ENCODE measurements at regions not wholly inside any gene's neighbourhood (a gene's known extent, or its start where the extent isn't known, plus 50 kb on each side); places are given as distances from the start of the nearest gene placed in this dataset.
"Not testable (repeated sequence)": the region's sequence is repeated elsewhere in the genome, so short reads cannot be mapped to it uniquely, and the experiment has no call there.

DNA sequence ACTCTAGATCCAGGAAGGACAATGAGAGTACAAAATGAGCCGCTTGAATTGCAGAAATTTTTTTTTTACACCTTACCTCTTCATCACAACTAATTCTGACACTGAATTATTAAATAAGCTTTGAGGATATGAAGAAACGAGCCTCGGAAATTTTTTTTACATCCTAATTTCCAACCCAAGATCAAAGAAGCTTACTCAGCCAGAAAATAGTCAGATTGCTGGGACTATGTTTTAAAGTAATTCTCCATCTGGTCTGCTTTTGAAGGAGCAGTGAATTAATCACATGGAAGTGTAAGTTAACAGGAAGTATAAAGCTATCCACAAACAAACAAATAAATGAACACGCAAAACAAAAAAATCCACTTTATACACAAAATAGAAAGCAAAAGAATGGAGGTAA lies 437.0 kb upstream of the KCNMB2 start:
- DNase-seq (ENCODE audit: low read depth): no peak

DNA sequence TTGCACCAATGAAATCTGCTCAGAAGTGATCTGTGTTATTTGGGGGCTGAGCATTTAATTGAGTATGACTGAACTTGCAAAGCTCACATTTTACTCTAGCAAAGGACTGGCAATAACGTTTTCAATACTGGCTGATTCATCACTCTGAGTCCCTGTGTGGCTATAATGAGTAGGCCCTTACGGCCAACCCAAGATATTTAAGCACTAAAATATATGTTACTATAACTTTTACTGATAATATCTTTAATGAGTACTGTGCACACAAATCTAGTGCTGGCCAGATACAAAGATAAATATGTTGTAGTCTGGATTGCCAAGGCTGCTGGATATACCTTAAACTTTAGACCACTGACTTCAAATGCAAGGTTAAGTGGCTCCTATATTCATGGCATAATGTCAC lies 436.4 kb upstream of the KCNMB2 start:
- DNase-seq (ENCODE audit: low read depth): no peak

DNA sequence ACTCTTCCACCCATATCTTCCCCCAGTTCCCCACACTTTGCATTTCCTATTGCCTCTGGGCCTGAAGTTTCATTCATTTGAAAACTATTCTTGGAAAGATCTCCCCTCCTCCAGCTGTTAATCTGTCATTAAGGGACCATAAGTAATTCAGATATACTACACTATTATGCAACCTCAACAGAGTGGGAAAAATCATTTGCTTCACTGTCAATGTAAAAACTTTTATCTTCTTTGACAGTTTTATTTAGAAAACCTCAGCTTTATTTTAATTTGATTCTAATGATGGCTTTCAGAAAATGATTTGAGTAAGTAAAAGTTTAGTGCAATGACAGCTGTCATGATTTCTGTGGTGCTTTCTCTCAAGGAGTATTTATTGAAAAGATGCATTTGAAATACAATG lies 435.3 kb upstream of the KCNMB2 start:
- DNase-seq (ENCODE audit: low read depth): no peak

DNA sequence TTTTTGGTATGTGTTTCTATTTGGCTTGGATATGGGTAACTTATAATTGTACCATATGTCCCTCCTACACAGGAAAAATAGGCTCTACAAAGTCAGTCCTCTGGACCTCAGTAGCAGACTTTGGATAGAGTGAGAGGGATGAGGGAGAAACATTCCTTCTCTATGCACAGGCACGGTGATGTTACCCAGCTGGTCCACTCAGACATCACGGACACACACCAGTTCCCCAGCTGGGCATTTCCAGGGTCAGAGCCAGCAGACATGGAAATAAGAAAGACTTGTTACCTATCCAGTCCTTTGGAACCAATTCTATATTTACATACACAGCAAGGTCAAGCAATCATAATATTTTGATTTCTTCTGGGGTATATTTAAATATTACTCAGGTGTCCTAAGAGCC lies 433.1 kb upstream of the KCNMB2 start:
- no peak for DNase-seq (ENCODE audit: low read depth)

DNA sequence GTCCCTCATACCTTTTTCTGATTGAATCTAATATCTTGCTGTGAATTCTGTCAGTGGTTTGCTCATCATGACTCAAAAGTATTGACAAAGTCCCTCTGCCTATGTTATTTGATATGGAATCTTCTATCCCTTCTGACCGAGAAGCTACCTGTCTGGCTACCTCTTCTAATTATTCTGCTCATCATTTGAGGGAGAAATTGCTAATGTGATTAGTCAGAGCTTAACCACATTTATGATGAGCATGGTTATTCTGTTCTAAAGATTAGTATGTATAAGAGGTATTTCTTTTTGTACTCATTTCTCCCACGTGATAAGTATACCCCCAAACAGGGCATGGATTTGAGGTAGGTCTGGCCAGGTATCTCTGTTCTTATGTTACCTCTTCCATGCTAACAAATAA lies 428.4 kb upstream of the KCNMB2 start:
- DNase-seq (ENCODE audit: low read depth): no peak

DNA sequence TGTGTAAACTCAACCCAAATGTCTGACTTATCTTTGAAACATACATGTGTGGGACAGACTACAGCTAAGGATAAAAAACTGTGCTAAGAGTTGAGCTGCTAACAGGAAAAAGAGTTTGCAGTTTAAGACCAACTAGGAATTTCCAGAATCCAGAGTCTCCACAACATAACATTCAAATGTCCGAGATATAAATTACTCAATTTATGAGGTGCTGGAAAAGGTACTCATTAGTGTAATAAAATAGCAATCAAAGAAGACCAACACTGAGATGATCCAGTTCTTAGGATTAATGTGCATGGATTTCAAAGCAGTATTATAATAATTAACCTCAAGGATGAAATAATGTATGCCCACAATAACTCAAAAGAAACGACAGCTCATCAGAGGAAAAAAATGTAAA lies 426.5 kb upstream of the KCNMB2 start:
- no peak for DNase-seq (ENCODE audit: low read depth)

DNA sequence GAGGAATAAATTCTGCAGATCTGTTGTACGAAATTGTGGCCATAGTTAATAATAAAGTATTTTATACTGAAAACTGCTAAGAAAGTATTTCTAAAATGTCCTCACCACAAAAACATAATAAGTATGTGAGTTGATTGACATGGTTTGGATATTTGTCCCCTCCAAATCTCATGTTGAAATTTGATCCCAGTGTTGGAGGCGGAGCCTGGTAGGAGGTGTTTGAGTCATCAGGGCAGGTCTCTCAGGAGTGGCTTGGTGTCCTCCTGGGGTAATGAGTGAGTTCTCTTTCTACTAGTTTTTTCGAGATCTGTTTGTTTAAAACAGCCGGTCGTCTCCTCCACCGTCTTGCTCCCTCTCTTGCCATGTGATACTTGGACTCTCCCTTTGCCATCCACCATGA lies 424.1 kb upstream of the KCNMB2 start:
- DNase-seq (ENCODE audit: low read depth): no peak

DNA sequence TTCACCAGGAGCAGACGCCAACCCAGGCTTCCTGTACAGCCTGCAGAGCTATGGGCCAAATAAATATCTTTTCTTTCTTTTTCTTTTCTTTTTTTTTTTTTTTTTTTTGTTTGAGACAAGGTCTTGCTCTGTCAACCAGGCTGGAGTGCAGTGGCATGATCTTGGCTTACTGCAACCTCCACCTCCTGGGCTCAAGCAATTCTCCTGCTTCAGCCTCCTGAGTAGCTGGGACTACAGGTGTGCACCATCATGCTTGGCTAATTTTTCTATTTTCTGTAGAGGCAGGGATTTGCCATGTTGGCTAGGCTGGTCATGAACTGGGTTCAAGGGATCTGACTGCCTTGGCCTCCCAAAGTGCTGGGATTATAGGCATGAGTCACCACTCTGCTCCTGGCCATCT lies 423.7 kb upstream of the KCNMB2 start:
- DNase-seq (ENCODE audit: low read depth): not testable (repeated sequence)

DNA sequence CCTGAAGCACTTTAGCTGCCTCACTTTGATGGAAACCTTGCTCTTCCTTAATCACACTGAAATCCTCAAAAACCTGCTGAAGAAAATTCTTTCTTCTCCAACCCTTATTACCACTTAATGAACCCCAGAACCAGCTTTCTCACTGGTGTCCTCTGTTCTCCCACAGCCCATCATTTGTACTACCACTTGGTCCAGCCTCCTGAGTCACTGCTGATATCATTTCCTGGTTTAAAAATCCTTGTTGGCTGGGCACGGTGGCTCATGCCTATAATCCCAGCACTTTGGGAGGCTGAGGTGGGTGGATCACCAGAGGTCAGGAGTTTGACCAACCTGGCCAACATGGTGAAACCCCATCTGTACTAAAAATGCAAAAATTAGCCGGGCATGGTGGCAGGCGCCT lies 418.6 kb upstream of the KCNMB2 start:
- DNase-seq (ENCODE audit: low read depth): no peak

DNA sequence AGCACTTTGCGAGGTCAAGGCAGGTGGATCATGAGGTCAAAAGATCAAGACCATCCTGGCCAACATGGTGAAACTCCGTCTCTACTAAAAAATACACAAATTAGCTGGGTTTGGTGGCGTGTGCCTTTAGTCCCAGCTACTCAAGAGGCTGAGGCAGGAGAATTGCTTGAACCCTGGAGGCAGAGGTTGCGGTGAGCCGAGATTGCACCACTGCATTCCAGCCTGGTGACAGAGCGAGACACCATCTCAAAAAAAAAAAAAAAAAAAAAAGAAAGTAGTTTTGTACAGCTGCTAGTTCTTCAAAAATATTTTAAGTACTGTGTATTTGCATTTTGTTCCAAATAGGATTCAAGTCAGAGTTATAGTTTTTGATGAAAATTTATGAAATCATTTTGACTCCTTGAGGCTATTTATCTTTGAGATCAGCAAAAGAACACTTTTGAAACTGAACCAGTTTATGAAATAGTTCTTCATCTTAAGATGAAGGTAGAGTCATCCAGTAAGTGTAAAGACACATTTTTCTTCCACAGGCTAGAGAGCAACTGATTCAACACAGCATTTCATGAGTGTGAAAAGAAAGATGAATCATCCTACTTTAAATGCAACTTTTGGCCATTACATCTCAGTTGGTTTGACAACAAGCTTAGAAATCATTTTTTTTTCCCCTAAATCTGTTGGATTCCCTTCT lies 416.5 kb upstream of the KCNMB2 start:
- DNase-seq (ENCODE audit: low read depth): not testable (repeated sequence)

DNA sequence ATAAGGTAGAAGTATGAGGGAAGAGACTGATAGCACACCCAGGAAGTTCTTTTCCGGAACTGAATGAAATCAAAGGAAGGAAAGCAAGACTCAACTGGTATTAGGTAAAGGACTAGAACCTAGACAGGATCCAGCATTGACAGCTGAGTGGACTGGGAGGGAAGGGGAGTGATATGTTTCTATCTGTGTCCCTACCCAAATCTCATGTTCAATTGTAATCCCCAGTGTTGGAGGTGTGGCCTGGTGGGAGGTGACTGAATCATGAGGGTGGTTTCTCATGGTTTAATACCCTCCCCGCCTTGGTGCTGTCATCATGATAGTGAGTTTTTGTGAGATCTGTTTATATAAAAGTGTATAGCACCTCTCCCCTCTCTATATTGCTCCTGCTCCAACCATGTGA lies 415.9 kb upstream of the KCNMB2 start:
- DNase-seq (ENCODE audit: low read depth): no peak

DNA sequence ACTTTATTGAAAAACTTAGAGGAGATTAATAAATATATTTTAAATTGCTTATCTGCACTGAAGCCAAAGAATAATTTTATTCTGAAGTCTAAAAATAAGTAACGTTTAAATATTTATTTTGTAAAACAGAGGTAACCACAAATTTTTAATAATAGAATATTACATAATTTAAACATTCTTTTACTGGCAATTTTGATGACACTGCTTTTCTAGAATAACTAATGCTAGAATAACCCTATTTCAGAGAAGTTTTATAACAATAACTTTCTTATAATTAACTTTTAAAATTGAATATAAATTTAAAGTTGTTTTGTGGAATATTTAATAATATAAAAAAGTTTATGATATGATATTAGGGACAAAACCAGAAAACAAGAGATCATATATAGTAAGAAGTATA lies 409.6 kb upstream of the KCNMB2 start:
- DNase-seq (ENCODE audit: low read depth): no peak

DNA sequence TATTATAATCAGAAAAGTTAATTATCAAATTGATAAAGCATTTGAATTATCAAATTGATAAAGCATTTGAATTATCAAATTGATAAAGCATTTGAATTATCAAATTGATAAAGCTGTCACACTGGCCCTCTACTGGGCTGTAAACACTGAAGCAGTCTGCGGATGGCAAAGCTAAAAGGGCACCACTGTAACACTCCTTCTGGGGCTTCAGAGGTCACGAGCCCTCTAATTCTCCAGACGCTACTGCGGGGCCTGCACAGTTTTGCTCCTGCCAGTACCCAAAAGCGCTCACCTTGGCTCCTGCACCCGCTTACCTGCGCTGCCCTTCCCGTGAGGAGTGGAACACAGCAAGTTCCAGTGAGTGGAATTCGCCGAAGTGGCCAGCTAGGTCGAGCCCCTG lies 409.0 kb upstream of the KCNMB2 start:
- no peak for DNase-seq (ENCODE audit: low read depth)

DNA sequence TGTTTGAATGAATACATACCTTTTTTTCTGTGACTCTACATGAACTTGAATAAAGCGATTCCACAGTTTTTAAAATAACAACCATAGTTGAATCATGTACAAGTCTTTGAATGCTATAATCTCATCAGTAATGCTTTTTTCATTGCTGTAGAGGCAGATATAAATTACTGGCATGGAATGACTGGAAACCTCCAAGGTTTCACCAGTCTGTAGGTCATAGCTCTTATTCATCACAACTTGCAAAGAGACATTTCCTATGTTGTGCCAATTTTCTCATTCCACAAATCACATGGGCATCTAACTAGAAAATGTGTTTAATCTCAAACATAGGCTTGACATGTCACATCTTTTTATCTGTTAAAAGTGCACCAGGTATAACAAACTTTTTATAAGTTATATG lies 407.1 kb upstream of the KCNMB2 start:
- no peak for DNase-seq (ENCODE audit: low read depth)

DNA sequence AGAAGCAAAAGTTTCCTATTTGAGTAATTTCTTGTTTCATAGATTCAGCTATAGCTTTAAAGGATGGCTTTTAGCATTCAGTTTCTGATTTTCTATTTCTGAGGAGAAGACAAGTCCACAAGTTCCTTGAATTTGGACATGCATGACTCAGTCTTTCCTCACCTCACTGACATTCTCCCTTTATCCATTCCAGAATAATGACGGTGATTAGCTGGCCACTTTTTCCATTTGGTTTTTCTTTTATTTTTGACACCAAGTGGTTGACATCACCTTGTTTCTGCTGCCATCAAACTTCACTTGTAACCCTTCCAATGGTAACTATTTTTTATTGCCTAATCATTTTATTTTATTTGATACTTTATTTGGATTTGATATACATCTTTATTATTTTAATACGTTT lies 404.4 kb upstream of the KCNMB2 start:
- DNase-seq (ENCODE audit: low read depth): no peak

DNA sequence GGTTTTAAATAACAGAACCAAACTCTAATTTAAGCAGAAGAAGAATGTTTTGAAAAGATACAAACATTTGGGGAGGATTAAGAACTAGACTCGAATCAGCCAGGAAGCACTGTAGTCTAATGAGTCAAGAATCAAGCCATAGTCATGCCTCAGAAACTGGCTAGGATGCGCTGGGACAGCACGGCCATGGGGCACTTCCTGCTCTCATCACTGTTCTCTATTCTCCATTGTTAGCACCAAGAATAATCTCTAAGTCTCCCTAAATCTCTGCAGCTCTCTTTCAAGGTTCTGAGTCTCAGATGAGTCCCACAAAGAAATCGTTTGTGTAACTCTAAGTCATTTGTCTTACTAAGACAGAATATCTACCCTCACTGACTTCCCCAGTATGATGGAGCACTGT lies 399.0 kb upstream of the KCNMB2 start:
- DNase-seq (ENCODE audit: low read depth): no peak

DNA sequence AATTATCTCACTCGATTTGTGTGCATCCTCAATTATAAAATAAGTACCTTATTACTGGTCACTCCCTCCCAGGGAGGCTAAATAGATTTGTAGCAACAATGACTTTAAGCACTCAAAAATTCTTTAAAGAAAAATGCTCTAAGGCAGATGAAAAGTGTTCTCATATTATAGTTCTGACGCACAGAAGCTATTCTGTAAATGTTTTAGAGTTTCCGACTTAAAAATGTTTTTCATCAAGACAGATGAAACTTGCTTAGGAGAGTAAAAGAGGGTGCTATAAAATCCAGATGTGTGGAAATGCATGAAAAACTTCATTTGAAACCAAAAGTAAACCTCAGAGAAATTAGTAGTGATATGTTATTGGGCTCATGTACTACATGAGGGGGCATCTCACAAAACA lies 398.4 kb upstream of the KCNMB2 start:
- DNase-seq (ENCODE audit: low read depth): no peak

DNA sequence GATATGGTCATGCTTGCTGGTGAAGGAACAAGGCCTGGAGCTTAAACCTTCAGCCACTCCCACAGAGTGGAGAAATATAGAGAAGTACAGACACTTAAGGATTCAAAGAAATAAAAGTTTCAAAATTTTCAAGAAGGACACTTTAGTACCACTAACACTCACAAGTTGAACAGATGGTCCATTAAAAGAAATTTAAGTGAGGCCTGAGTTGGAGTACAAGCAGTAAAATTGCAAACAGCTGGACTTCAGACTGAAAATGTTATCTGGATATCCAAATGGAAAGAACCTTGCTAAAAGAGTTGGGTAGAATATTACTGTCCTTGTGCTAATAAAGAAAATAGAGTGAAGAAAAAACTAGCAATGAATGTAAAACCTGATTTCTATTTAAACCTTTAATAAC lies 397.1 kb upstream of the KCNMB2 start:
- no peak for DNase-seq (ENCODE audit: low read depth)

DNA sequence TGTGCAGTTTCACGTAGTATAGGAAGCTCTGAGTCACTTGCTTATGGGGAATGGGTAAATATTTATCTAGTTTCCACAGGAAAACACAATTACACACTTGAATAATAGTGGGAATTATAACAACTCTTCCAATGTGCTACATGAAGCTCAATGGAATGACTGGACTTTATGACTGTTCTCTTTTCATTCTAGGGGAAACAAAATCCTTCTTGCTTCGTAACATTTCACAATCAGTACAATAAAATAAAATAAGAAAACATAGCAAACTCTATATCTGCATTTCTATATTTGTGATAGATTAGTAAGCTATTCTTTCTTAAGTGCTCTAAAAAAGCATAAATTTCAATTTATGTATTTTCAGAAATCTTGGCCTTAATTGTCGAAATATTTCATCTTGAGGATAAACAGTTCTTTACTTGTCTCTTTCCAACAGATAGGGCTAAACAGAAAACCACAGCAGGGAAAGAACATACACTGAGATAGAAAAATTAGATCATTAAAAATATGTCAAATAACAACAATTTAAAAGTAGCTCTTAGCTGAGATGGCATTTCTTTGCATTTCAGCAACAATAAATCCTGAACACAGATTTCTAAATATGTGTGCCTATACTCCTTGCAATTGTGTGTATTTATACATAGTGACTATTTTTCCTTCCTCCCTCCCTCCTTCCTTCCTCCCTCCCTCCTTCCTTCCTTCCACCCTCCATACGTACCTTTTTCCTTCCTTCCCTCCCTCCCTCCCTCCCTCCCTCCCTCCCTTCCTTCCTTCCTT lies 395.5 kb upstream of the KCNMB2 start:
- DNase-seq (ENCODE audit: low read depth): no peak

DNA sequence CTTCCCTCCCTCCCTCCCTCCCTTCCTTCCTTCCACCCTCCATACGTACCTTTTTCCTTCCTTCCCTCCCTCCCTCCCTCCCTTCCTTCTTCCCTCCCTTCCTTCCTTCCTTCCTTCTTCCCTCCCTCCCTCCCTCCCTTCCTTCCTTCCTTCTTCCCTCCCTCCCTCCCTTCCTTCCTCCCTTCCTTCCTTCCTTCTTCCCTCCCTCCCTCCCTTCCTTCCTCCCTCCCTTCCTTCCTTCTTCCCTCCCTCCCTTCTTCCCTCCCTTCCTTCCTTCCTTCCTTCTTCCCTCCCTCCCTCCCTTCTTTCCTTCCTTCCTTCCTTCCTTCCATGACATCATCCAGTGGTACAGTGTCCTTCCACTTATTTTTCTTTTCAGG lies 394.9 kb upstream of the KCNMB2 start:
- DNase-seq (ENCODE audit: low read depth): not testable (repeated sequence)

DNA sequence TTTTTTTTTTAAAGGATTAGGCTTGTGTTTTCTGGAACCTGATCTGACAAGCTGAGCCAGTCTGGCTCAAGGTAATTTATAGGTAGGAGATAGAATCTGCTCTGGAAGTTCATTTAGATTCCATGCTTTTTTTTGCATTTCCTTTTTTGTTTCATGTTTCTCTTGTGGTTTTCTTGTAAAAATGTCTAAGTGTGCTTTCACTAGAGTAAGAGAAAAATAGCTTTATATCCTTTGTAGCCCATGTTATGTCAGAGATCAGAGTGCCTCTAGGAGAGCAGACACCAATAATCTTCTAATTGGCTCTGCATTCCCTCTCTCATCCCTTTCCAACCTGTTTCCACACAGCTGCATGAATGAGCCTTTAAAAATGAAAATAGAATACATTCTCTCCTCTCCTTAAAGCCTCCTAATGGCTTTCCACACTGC lies 389.8 kb upstream of the KCNMB2 start:
- no peak for DNase-seq (ENCODE audit: low read depth)

DNA sequence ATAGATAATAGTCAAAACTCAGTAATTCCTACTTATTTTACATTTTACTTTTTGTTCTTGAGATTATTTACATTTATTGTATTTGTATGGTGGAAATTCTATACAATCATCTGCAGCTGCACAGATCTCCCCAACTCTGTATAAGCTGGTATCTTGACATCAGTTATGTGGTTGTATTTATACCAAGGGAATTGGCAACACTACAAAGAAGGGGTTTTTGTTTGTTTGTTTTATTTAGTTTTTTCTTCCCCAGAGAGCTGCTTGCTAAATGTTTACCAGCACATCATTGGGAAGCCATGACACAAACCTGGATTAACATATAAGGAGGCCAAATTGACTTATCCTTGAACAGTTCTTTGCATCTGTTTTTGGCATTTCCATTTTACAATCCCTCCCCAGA lies 389.2 kb upstream of the KCNMB2 start:
- no peak for DNase-seq (ENCODE audit: low read depth)

DNA sequence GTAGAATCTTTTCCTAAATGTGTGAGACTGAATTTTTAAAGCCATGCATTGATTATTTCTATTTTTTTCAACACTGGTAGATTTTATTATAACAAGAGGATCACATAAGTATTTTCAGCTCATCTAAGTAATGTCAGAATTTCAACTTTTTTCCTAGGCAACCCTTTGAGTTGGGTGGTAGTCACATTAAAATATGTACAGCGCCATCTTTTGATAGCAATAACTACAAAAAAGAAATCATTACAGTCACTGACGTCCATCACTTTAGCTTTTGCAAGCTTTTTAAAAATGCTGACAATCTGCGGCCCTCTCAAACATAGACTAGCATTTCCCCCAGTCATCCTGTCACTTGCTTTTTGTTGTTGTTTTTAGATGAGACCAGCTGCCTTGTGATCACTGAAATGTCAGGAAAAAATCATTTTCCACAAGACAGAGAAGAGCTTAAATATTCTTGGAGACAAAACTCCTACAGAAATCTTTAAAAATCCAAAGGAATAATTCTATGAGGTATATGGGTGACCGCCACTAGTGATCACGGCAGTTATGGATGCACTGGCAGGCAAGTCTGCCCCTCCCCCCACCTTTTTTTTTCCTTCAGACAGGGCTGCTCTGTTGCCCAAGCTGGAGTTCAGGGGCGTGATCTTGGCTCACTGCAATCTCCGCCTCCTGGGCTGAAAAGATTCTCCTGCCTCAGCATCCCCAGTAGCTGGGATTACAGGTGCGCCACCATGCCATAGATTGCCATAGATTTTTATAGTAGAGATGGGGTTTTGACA lies 384.0 kb upstream of the KCNMB2 start:
- DNase-seq (ENCODE audit: low read depth): no peak
